ENCODE measurements at regions not wholly inside any gene's neighbourhood (a gene's known extent, or its start where the extent isn't known, plus 50 kb on each side); places are given as distances from the start of the nearest gene placed in this dataset.

- no peak for TF ChIP-seq POLR2AphosphoS5 (IDR thresholded peaks at IDR 0.05; ENCODE audit: low read depth, low read length)
- no peak for TF ChIP-seq POLR2A (IDR thresholded peaks at IDR 0.05; ENCODE audit: low read depth, low read length)
Measured at GRCh38 chr3:15886521-15886920, 88.7 kb upstream of the ANKRD28 start.
